ENCODE measurements at regions not wholly inside any gene's neighbourhood (a gene's known extent, or its start where the extent isn't known, plus 50 kb on each side); places are given as distances from the start of the nearest gene placed in this dataset.
"Not testable (repeated sequence)": the region's sequence is repeated elsewhere in the genome, so short reads cannot be mapped to it uniquely, and the experiment has no call there.

- DNase-seq = not testable (repeated sequence)
These were observed 75.3 kb upstream of the OR4F16 start for GRCh38 chr1:761791-762190.

- DNase-seq = not testable (repeated sequence)
These were observed 85.0 kb upstream of the OR4F16 start for GRCh38 chr1:771449-771848.

- DNase-seq = not testable (repeated sequence)
These were observed 91.2 kb upstream of the OR4F16 start for GRCh38 chr1:777480-778180.

GRCh38 chr1:778451-779278 is 92.2 kb upstream of the OR4F16 start:
- peak; percentile 97 for DNase-seq

- peak; percentile 1 for DNase-seq
These were observed 93.2 kb upstream of the OR4F16 start for GRCh38 chr1:779621-780020.

- no peak for DNase-seq
These were observed 102.4 kb upstream of the OR4F16 start for GRCh38 chr1:788835-789234.

GRCh38 chr1:789606-790005 is 103.2 kb upstream of the OR4F16 start:
- DNase-seq = not testable (repeated sequence)

- DNase-seq = not testable (repeated sequence)
These were observed 104.0 kb upstream of the OR4F16 start for GRCh38 chr1:790388-790930.

- not testable (repeated sequence) for DNase-seq
These were observed 107.9 kb upstream of the OR4F16 start for GRCh38 chr1:794310-794709.

GRCh38 chr1:794918-795584 is 108.6 kb upstream of the OR4F16 start:
- DNase-seq = not testable (repeated sequence)

- DNase-seq = not testable (repeated sequence)
These were observed 111.2 kb upstream of the OR4F16 start for GRCh38 chr1:797649-798048.

- not testable (repeated sequence) for DNase-seq
These were observed 113.9 kb upstream of the OR4F16 start for GRCh38 chr1:800397-800796.

GRCh38 chr1:804378-805115 is 118.1 kb upstream of the OR4F16 start:
- DNase-seq = not testable (repeated sequence)

GRCh38 chr1:805310-805709 is 118.4 kb upstream of the SAMD11 start:
- not testable (repeated sequence) for DNase-seq

- not testable (repeated sequence) for DNase-seq
These were observed 116.7 kb upstream of the SAMD11 start for GRCh38 chr1:807066-807465.

GRCh38 chr1:807699-808390 is 115.9 kb upstream of the SAMD11 start:
- DNase-seq = not testable (repeated sequence)

- not testable (repeated sequence) for DNase-seq
These were observed 112.8 kb upstream of the SAMD11 start for GRCh38 chr1:810949-811348.

GRCh38 chr1:812535-813127 is 111.1 kb upstream of the SAMD11 start:
- DNase-seq = not testable (repeated sequence)

GRCh38 chr1:814543-814942 is 109.2 kb upstream of the SAMD11 start:
- not testable (repeated sequence) for DNase-seq

GRCh38 chr1:815147-815922 is 108.4 kb upstream of the SAMD11 start:
- not testable (repeated sequence) for DNase-seq
